Stimulated activated CD4-positive, alpha-beta T cell treated with anti-CD3 and anti-CD28 coated beads, Interleukin-1b, Interleukin-23, amount 100 ng/mL, for 24 hours (primary cell): ENCODE measurements at regions not wholly inside any gene's neighbourhood (a gene's known extent, or its start where the extent isn't known, plus 50 kb on each side); places are given as distances from the start of the nearest gene placed in this dataset.

ENCODE experiments used
- DNase-seq, 4 experiments: peaks; one replicate each; pipeline ENCODE4 v3.0.0-alpha.2; 2020; ENCODE audit warnings: low read depth in 4 of 4, low spot score in 1 of 4

- DNase-seq = no peak
Observed at GRCh38 chr10:123402656-123403055, 248.5 kb downstream of the BUB3 start.

- DNase-seq = no peak
Observed at GRCh38 chr10:123404357-123404756, 250.2 kb downstream of the BUB3 start.

GRCh38 chr10:123408660-123409059 lies 254.5 kb downstream of the BUB3 start:
- DNase-seq = no peak

GRCh38 chr10:123409426-123409825 lies 255.2 kb downstream of the BUB3 start:
- DNase-seq = no peak

GRCh38 chr10:123409884-123410283 lies 255.7 kb downstream of the BUB3 start:
- DNase-seq = no peak

GRCh38 chr10:123413353-123413752 lies 252.8 kb upstream of the GPR26 start:
- no peak for DNase-seq

GRCh38 chr10:123415523-123415922 lies 250.6 kb upstream of the GPR26 start:
- no peak for DNase-seq

GRCh38 chr10:123417414-123417813 lies 248.7 kb upstream of the GPR26 start:
- no peak for DNase-seq

GRCh38 chr10:123421461-123421860 lies 244.7 kb upstream of the GPR26 start:
- DNase-seq = no peak

GRCh38 chr10:123422261-123422660 lies 243.9 kb upstream of the GPR26 start:
- DNase-seq = no peak

- no peak for DNase-seq
Observed at GRCh38 chr10:123424537-123424936, 241.6 kb upstream of the GPR26 start.

- no peak for DNase-seq
Observed at GRCh38 chr10:123425680-123426079, 240.5 kb upstream of the GPR26 start.

- no peak for DNase-seq
Observed at GRCh38 chr10:123427165-123427786, 238.9 kb upstream of the GPR26 start.

- no peak for DNase-seq
Observed at GRCh38 chr10:123428391-123428790, 237.8 kb upstream of the GPR26 start.

GRCh38 chr10:123429706-123430221 lies 236.4 kb upstream of the GPR26 start:
- DNase-seq = no peak

GRCh38 chr10:123433539-123433938 lies 232.6 kb upstream of the GPR26 start:
- DNase-seq = no peak

GRCh38 chr10:123434435-123435039 lies 231.6 kb upstream of the GPR26 start:
- DNase-seq = no peak

GRCh38 chr10:123442901-123443300 lies 223.3 kb upstream of the GPR26 start:
- no peak for DNase-seq

- DNase-seq = no peak
Observed at GRCh38 chr10:123443924-123444323, 222.2 kb upstream of the GPR26 start.

- DNase-seq = no peak
Observed at GRCh38 chr10:123445261-123445775, 220.8 kb upstream of the GPR26 start.

GRCh38 chr10:123446449-123447156 lies 219.6 kb upstream of the GPR26 start:
- no peak for DNase-seq
